MM.1S (cell line): ENCODE measurements at regions not wholly inside any gene's neighbourhood (a gene's known extent, or its start where the extent isn't known, plus 50 kb on each side); places are given as distances from the start of the nearest gene placed in this dataset.

Experiments
- DNase-seq: peaks from one replicate; pipeline ENCODE4 v3.0.0-alpha.2; 2015
- H2AFZ ChIP-seq: fragments of 300-600 bp; sonication (generic); 2 replicates; pipeline ENCODE4 v1.6.0; 2016; ENCODE audit warnings: antibody characterized with exemption, low read length
- H3F3A ChIP-seq: fragments of 300-600 bp; sonication (generic); 2 replicates; pipeline ENCODE4 v1.6.1; 2016; ENCODE audit warnings: mild to moderate bottlenecking, antibody characterized with exemption, low read length, moderate library complexity, mixed read lengths; ENCODE audit not compliant: insufficient read depth
- H3K27ac ChIP-seq: fragments of 300-600 bp; sonication (generic); 2 replicates; pipeline ENCODE4 v1.5.1; 2016; ENCODE audit warnings: mild to moderate bottlenecking, low read length
- H3K27me3 ChIP-seq: fragments of 300-600 bp; sonication (generic); replicated peaks from 2 replicates; pipeline ENCODE4 v1.6.0; 2016; ENCODE audit warnings: low read length; ENCODE audit not compliant: insufficient read depth
- H3K36me3 ChIP-seq: fragments of 300-600 bp; sonication (generic); replicated peaks from 2 replicates; pipeline ENCODE4 v1.6.1; 2016; ENCODE audit warnings: mild to moderate bottlenecking, low read length, mixed read lengths; ENCODE audit not compliant: insufficient read depth
- H3K4me1 ChIP-seq: fragments of 300-600 bp; sonication (generic); 2 replicates; pipeline ENCODE4 v1.6.1; 2016; ENCODE audit warnings: low read length, mixed read lengths
- H3K4me2 ChIP-seq: fragments of 300-600 bp; sonication (generic); 2 replicates; pipeline ENCODE4 v1.6.0; 2016; ENCODE audit warnings: low read depth, low read length
- H3K4me3 ChIP-seq: fragments of 300-600 bp; sonication (generic); 2 replicates; pipeline ENCODE4 v1.5.1; 2016; ENCODE audit warnings: low read length, mixed read lengths
- H3K79me2 ChIP-seq: fragments of 300-600 bp; sonication (generic); 2 replicates; pipeline ENCODE4 v1.6.1; 2016; ENCODE audit warnings: mixed run types, low read length, mixed read lengths
- H3K9ac ChIP-seq: fragments of 300-600 bp; sonication (generic); 2 replicates; pipeline ENCODE4 v1.6.1; 2016; ENCODE audit warnings: low read length, mixed read lengths
- H3K9me2 ChIP-seq: fragments of 300-600 bp; sonication (generic); replicated peaks from 2 replicates; pipeline ENCODE4 v1.6.1; 2016; ENCODE audit warnings: mild to moderate bottlenecking, low read length, mixed read lengths; ENCODE audit not compliant: insufficient read depth
- H3K9me3 ChIP-seq: fragments of 300-600 bp; sonication (generic); replicated peaks from 2 replicates; pipeline ENCODE4 v1.6.1; 2016; ENCODE audit warnings: mild to moderate bottlenecking, low read length, mixed read lengths; ENCODE audit not compliant: insufficient read depth
- H4K20me1 ChIP-seq: fragments of 300-600 bp; sonication (generic); 2 replicates; pipeline ENCODE4 v1.6.1; 2016; ENCODE audit warnings: mild to moderate bottlenecking, low read length, moderate library complexity, mixed read lengths; ENCODE audit not compliant: insufficient read depth
- CTCF ChIP-seq: fragments of 300-600 bp; sonication (generic); IDR thresholded peaks from 2 replicates; pipeline ENCODE4 v1.5.1; 2016; ENCODE audit warnings: antibody characterized with exemption, low read length, mixed read lengths
- EZH2 ChIP-seq: fragments of 300-600 bp; sonication (generic); optimal IDR thresholded peaks from 2 replicates; pipeline ENCODE3; 2017; ENCODE audit warnings: low read depth, mild to moderate bottlenecking, antibody characterized with exemption, low read length, mixed read lengths
- EZH2phosphoT487 ChIP-seq: fragments of 300-600 bp; sonication (generic); IDR thresholded peaks from 2 replicates; pipeline ENCODE4 v1.6.1; 2018; ENCODE audit warnings: antibody characterized with exemption, low read length

GRCh38 chr14:59116984-59117415 is 71.5 kb upstream of the DAAM1 start:
- Histone ChIP-seq H3K9me3 (no peaks in the 10 kb centered on the region), H3K4me2 (no peak overlapping the region), H3K9me2 (no peaks in the 10 kb centered on the region), H3K4me3 (no peak overlapping the region), H4K20me1 (no peaks in the 10 kb centered on the region), H3F3A (no peaks in the 10 kb centered on the region), H3K9ac (no peak overlapping the region), H3K27ac (no peak overlapping the region), H3K36me3 (no peaks in the 10 kb centered on the region), H2AFZ (no peak overlapping the region), H3K27me3 (no peaks in the 10 kb centered on the region), H3K4me1 (no peaks in the 10 kb centered on the region), H3K79me2 (no peaks in the 10 kb centered on the region)
- no peak for DNase-seq
- TF ChIP-seq CTCF, result no peak
- TF ChIP-seq EZH2phosphoT487, result no peak
- TF ChIP-seq EZH2, result no peak

- Histone ChIP-seq H4K20me1 (no peaks in the 10 kb centered on the region), H3K4me1 (no peaks in the 10 kb centered on the region), H3K36me3 (no peaks in the 10 kb centered on the region), H3K4me3 (no peak overlapping the region), H3K9ac (no peak overlapping the region), H3K4me2 (no peak overlapping the region), H2AFZ (no peak overlapping the region), H3K27ac (no peak overlapping the region), H3F3A (no peaks in the 10 kb centered on the region), H3K9me2 (no peaks in the 10 kb centered on the region), H3K27me3 (no peaks in the 10 kb centered on the region), H3K9me3 (no peaks in the 10 kb centered on the region), H3K79me2 (no peaks in the 10 kb centered on the region)
- TF ChIP-seq CTCF (no peak), EZH2phosphoT487 (no peak), EZH2 (no peak)
- DNase-seq, result no peak
Observed at GRCh38 chr14:59117754-59118528, 70.5 kb upstream of the DAAM1 start.

GRCh38 chr14:59120921-59121320 is 67.5 kb upstream of the DAAM1 start:
- Histone ChIP-seq H3K27me3 (no peaks in the 10 kb centered on the region), H2AFZ (no peak overlapping the region), H3K9me3 (no peaks in the 10 kb centered on the region), H3K36me3 (no peaks in the 10 kb centered on the region), H3K4me3 (no peak overlapping the region), H3K79me2 (no peaks in the 10 kb centered on the region), H3F3A (no peaks in the 10 kb centered on the region), H3K9ac (no peak overlapping the region), H4K20me1 (no peaks in the 10 kb centered on the region), H3K27ac (no peak overlapping the region), H3K9me2 (no peaks in the 10 kb centered on the region), H3K4me2 (no peak overlapping the region), H3K4me1 (no peaks in the 10 kb centered on the region)
- no peak for DNase-seq
- no peak for TF ChIP-seq EZH2
- no peak for TF ChIP-seq EZH2phosphoT487
- no peak for TF ChIP-seq CTCF
